WERI-Rb-1 (cell line): ENCODE measurements at regions not wholly inside any gene's neighbourhood (a gene's known extent, or its start where the extent isn't known, plus 50 kb on each side); places are given as distances from the start of the nearest gene placed in this dataset.

Experiments
- DNase-seq: peaks from one replicate; pipeline ENCODE4 v3.0.0-alpha.2; 2020
- H3K27ac ChIP-seq: fragments of 250-450 bp; sonication (Bioruptor Pico); 2 replicates; pipeline ENCODE4 v1.5.1; 2020; ENCODE audit warnings: mild to moderate bottlenecking, moderate library complexity
- H3K27me3 ChIP-seq: fragments of 250-450 bp; sonication (Bioruptor Pico); 2 replicates; pipeline ENCODE4 v1.5.1; 2021; ENCODE audit warnings: mild to moderate bottlenecking, low read depth, moderate library complexity; ENCODE audit not compliant: insufficient read depth, severe bottlenecking
- H3K36me3 ChIP-seq: fragments of 250-450 bp; sonication (Bioruptor Pico); 2 replicates; pipeline ENCODE4 v1.5.1; 2020; ENCODE audit warnings: mild to moderate bottlenecking, moderate library complexity
- H3K4me3 ChIP-seq: 2 replicates; pipeline ENCODE4 v1.5.1; 2011; ENCODE audit warnings: low read depth, mild to moderate bottlenecking, control low read depth, low read length
- H3K9me3 ChIP-seq: fragments of 250-450 bp; sonication (Bioruptor Pico); 2 replicates; pipeline ENCODE4 v1.5.1; 2021; ENCODE audit warnings: mild to moderate bottlenecking, moderate library complexity; ENCODE audit not compliant: severe bottlenecking
- CTCF ChIP-seq: IDR thresholded peaks from 2 replicates; pipeline ENCODE4 v1.5.1; 2011; ENCODE audit warnings: low read depth, mild to moderate bottlenecking, control low read depth, inconsistent platforms, low read length

GRCh38 chr21:26736449-26736848 is 108.8 kb downstream of the ADAMTS1 start:
- Histone ChIP-seq H3K4me3 (no peak overlapping the region), H3K36me3 (no peaks in the 10 kb centered on the region), H3K9me3 (no peaks in the 10 kb centered on the region), H3K27ac (no peak overlapping the region), H3K27me3 (peaks cover 66% of the 10 kb centered on the region)
- no peak for DNase-seq
- no peak for TF ChIP-seq CTCF

GRCh38 chr21:26732432-26733221 is 112.6 kb downstream of the ADAMTS1 start:
- Histone ChIP-seq H3K36me3 (no peaks in the 10 kb centered on the region), H3K9me3 (no peaks in the 10 kb centered on the region), H3K27ac (no peak overlapping the region), H3K4me3 (no peak overlapping the region), H3K27me3 (peaks cover 48% of the 10 kb centered on the region)
- peak; percentile 42 for DNase-seq
- peak; percentile 79 for TF ChIP-seq CTCF

GRCh38 chr21:26719750-26720149 is 125.5 kb downstream of the ADAMTS1 start:
- Histone ChIP-seq H3K9me3 (no peaks in the 10 kb centered on the region), H3K36me3 (no peaks in the 10 kb centered on the region), H3K4me3 (no peak overlapping the region), H3K27ac (no peak overlapping the region), H3K27me3 (peaks cover 13% of the 10 kb centered on the region)
- no peak for TF ChIP-seq CTCF
- no peak for DNase-seq

- Histone ChIP-seq H3K27me3 (peaks cover 9% of the 10 kb centered on the region), H3K27ac (no peak overlapping the region), H3K9me3 (no peaks in the 10 kb centered on the region), H3K36me3 (no peaks in the 10 kb centered on the region), H3K4me3 (no peak overlapping the region)
- 0 out of 2 replicates have a peak, but pooled peaks have one; percentile 2 for TF ChIP-seq CTCF
- no peak for DNase-seq
Measured at GRCh38 chr21:26717146-26717739, 128.0 kb downstream of the ADAMTS1 start.

GRCh38 chr21:26715878-26716506 is 129.2 kb downstream of the ADAMTS1 start:
- Histone ChIP-seq H3K27me3 (peaks cover 11% of the 10 kb centered on the region), H3K4me3 (no peak overlapping the region), H3K9me3 (no peaks in the 10 kb centered on the region), H3K36me3 (no peaks in the 10 kb centered on the region), H3K27ac (no peak overlapping the region)
- peak; percentile 62 for DNase-seq
- peak; percentile 97 for TF ChIP-seq CTCF
